GM19035 (cell line): ENCODE measurements at regions not wholly inside any gene's neighbourhood (a gene's known extent, or its start where the extent isn't known, plus 50 kb on each side); places are given as distances from the start of the nearest gene placed in this dataset.
"Not testable (repeated sequence)": the region's sequence is repeated elsewhere in the genome, so short reads cannot be mapped to it uniquely, and the experiment has no call there.

ENCODE experiments used
- ATAC-seq: cut with Tn5 transposase; IDR thresholded peaks from one replicate; pipeline ENCODE4 v1.9.1; 2021; ENCODE audit not compliant: unreplicated experiment

- no peak for ATAC-seq
Observed at GRCh38 chr5:128722551-128722950, 184.5 kb upstream of the FBN2 start.

GRCh38 chr5:128730021-128730420, 192.0 kb upstream of the FBN2 start:
- not testable (repeated sequence) for ATAC-seq

DNA sequence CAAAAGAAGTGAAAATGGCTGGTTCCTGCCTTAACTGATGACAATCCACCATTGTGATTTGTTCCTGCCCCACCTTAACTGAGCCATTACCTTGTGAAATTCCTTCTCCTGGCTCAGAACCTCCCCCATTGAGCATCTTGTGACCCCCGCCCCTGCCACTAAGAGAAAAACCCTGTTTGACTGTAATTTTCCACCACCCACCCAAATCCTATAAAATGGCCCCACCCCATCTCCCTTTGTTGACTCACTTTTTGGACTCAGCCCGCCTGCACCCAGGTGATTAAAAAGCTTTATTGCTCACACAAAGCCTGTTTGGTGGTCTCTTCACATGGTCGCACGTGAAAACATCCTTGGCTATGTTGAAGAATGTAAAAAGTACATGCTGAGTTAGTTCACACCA, 197.6 kb upstream of the FBN2 start:
- ATAC-seq: not testable (repeated sequence)

GRCh38 chr5:128736553-128736952, 198.5 kb upstream of the FBN2 start:
- ATAC-seq: no peak

GRCh38 chr5:128749136-128749898, 211.3 kb upstream of the FBN2 start:
- no peak for ATAC-seq

- ATAC-seq: no peak
Observed at GRCh38 chr5:128750155-128750554, 212.1 kb upstream of the FBN2 start.

- ATAC-seq: no peak
Observed at GRCh38 chr5:128757196-128757959, 207.9 kb upstream of the SLC27A6 start.

DNA sequence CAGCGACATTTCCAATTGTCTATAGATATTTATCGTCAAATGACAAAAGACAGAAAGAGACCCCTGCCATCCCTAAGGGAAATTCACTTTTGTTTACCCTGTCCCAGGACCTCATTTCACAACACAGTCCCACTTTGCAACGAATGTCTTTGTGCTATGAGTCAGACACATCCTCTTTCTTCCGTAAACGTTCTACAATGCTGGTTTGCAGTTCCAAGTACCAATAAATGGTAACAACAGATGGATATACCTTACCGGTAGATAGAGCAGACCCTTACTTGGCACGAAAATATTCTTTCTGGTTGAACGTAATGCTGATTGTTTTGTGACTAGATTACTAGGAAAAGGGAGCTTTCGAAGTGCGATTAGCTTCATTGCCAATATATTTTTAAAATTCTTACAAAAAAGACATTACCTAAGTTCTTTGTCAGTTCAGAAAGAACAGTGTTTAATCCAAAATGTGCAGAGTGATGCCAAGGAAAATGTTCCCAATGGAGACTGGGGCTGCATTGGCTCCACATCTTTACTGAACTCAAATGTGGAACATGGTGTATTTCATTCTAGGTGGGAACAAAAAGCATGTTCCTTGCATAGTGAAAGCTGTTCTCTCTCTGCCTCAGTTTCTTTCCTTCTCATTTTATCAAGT, 202.5 kb upstream of the SLC27A6 start:
- no peak for ATAC-seq

GRCh38 chr5:128763321-128763720, 202.0 kb upstream of the SLC27A6 start:
- no peak for ATAC-seq

DNA sequence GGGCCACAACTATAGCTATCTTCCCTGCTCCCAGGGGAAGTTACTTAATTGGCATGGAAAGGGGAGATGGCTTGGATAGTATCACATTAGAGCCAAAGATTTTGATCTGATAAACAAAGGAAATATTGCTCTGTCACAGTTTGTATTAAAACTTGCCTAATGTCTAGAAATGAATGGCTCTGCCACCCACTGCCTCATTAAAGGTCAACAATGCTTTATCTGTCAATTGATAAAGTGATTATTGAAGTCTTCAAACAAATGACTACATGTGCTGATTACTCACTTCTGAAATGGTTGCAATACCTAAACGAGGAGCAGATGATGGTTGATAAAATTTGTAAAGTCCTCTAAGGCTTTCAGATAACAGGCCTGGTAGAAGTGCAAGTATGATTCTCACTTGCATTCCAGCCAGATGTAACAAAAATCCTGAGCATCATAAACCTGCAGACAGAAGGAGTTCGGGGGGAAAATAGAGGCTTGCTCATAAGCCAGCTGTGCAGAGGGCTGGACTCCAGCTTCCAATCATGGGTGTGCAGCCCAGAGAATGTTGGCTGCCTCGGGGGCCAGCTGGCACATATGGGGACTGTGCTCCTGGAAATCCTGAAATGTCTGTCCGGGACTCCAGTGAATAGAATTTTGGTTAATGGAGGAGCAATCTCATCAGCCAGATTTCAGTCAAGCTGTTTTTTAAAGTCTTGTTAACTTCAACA, 200.5 kb upstream of the SLC27A6 start:
- no peak for ATAC-seq

GRCh38 chr5:128765448-128766061, 199.7 kb upstream of the SLC27A6 start:
- ATAC-seq: no peak

- ATAC-seq: no peak
Observed at GRCh38 chr5:128766406-128766805, 198.9 kb upstream of the SLC27A6 start.

DNA sequence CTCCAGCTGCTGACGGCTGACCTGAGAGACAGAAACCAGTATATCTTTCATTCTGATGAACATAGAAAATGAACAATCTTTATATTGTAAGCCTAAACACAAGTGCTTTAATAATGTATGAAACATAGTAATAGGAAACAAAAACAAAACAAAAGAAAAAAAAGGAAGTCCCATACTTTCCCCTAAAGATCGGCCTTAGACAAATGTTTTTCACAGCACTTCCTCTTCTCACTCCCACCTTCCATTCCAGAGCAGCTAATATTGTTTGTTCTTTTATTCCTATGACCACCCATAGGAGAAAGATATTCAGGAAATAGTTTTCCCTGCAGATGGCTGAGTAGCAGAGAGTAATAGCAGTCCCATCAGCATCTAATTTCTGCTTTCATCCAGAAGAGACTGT, 194.4 kb upstream of the SLC27A6 start:
- ATAC-seq: no peak

GRCh38 chr5:128772356-128772755, 192.9 kb upstream of the SLC27A6 start:
- no peak for ATAC-seq

DNA sequence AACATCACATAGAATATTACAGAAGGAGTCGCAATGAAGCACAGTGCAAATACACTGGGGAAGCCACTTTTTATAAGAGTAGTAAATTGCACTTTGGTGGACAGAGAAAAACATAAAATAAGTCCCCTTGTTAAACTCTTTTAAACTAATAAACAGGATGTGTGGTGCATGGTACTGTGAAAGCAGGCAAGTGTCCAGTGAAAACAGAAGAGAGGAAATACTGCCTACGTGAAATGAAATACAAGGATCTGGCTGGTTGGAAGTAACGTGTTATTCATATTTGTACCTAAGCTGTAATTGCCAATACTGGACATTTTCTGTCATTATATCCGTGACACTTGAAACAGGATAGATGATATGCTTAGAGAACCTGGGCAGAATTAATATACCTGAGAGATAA, 191.9 kb upstream of the SLC27A6 start:
- no peak for ATAC-seq

DNA sequence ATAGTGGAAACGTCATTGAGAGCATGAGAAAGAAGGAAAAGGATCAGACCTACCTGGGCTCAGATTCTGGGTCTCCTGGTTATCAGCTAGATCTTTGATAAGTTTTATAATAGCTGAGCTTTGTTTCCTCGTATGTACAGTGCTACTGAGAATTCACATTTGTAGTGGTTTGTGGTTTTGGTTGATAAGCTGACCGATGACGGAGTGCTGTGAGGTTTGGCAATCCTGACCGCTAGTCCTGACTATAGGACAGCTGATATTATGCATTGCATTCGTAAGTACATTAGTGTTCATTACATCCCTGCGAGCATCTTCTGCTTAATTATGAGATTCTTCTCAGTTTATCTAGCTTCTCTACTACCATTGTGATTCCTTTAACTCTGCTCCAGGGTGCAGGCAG, 190.7 kb upstream of the SLC27A6 start:
- peak; percentile 47 for ATAC-seq

- ATAC-seq: no peak
Observed at GRCh38 chr5:128775558-128775957, 189.7 kb upstream of the SLC27A6 start.

GRCh38 chr5:128777052-128777451, 188.2 kb upstream of the SLC27A6 start:
- peak; percentile 89 for ATAC-seq

GRCh38 chr5:128778474-128778873, 186.8 kb upstream of the SLC27A6 start:
- ATAC-seq: no peak

GRCh38 chr5:128782446-128782845, 182.8 kb upstream of the SLC27A6 start:
- no peak for ATAC-seq

- no peak for ATAC-seq
Observed at GRCh38 chr5:128784726-128785125, 180.6 kb upstream of the SLC27A6 start.
